Tongue (tissue), 2 donors: ENCODE measurements at regions not wholly inside any gene's neighbourhood (a gene's known extent, or its start where the extent isn't known, plus 50 kb on each side); places are given as distances from the start of the nearest gene placed in this dataset. TPM values are rescaled to one million over a fixed set of nuclear protein-coding genes. Genes with fewer than 3 reads are reported as not detected.
"Not testable (repeated sequence)": the region's sequence is repeated elsewhere in the genome, so short reads cannot be mapped to it uniquely, and the experiment has no call there.

Experiments used
- DNase-seq: peaks from one replicate; pipeline ENCODE4 v3.0.0-alpha.2; 2015
- small RNA-seq: library from RNA; depleted of rRNA; stranded (forward); fragments of <200 nt; gene quantifications from one replicate; pipeline ENCODE3, GENCODE V24; 2014; ENCODE audit warnings: low replicate concordance

DNA sequence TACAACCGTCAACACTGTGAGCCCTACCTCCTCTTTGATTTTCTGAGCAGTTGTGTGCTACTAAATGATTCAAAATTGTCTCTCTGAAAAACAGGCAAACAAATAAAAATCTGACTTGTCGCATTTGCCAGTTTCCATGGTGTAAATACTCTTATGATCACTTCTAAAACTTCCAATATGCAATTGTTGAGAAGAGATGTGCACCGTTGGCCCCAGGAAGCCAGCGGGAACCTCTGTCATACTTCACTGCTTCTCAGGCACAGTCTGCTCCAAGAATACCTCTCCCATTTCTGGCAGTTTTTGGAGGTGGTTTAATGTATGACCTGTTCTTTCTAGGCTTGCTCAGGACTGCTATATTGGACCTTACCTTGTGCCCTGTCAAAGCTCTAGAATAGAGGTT is 196.0 kb upstream of the NCAM2 start:
- no peak for DNase-seq

DNA sequence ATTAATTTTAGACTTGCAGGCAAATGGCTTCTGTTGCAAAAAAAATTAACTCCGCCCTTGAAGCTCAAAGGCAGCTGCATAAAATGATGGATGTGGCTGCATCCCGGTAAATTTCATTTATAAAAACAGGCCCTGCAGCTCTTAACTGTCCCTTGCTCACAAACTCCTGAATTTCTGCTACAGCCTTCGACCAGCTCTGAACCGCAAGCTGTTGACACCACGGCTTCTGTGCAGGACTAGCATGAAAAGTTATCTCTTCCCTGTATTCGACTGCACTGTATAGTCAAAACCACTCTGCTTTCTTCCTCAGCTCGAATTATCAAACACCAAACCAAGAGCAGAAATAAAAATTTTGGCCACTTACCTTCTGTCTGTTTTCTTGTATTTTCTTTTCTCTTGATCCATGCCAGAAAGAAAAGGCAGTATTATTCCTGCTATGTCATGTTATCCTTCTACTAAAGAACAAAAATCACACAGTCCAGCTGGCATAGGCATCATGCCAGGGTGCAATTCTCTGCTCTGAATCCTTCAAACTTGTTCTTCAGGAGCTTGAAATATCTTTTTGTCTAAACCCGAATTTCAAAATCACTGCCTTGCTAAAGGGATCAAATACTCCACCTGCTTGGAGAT is 195.5 kb upstream of the NCAM2 start:
- DNase-seq, result peak; percentile 73

DNA sequence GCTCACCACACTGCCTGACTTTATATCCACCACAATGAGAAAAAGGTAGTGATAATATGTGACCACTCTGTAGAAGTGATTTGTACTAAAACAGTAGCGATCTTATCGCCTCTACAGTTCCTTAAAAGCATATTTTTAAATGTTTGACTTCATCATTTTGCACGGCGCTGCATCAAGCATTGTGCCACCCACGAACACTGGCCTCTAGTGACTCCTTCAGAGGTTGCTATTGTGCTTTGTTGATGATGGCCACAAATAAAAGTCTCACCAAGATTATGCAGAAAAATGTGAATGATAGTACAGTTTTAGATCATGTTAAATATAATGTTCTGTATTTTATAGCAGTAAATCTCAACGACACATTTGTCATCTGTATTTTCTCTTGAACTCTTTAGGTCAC is 186.5 kb upstream of the NCAM2 start:
- DNase-seq, result no peak

DNA sequence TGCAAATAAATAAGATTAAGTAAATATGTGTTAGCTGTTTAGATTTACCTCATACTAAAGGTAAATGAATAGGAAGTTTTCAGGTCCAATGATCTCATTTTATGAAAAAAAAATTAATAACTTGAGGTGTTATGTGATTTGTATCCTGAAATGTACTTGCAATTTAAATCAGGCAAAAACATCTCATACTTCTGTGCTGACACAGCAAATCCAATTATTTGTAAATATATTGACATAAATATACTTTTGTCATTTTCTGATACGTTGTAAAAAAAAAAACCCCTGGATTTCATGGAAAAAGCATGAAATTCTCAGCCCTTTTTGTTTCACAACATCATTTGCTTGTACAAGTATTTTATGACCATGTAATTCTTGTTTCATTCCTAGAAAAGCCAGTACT is 184.1 kb upstream of the NCAM2 start:
- no peak for DNase-seq

DNA sequence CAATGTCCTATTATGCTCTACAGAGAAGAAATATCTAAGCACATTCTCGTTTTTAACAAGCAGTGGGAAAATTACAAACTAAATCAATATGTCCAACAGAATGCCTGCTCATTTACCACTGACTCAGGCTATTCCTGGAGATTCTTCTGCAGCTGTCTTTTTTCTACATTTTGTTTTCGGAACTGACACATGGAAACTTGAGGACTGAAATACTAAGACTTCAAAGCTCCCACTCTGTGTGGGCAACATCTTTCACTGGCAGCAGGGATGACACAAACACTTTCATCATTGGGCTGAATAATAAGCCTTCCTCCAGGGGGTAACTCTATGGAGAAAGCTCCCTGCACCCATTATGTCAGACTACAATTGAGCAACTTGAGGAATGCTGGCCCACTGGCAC is 175.5 kb upstream of the NCAM2 start:
- peak; percentile 45 for DNase-seq

DNA sequence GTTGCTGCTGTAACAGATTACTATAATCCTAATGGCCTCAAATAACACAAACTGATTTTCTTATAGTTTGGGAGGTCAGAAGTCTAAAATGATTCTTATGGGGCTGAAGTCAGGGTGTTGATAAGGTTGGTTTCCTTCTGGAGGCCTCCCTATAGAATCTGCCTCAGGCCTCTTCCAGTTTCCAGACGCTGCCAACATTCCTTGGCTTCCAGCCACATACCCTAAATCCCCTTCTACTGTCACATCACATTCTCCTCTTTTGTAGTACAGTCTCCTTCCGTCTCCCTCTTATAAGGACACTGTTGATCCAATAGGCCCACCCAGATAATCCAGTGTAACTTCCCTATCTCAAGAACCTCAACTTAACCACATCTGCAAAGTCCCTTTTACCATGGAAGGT is 145.3 kb upstream of the NCAM2 start:
- peak; percentile 38 for DNase-seq

DNA sequence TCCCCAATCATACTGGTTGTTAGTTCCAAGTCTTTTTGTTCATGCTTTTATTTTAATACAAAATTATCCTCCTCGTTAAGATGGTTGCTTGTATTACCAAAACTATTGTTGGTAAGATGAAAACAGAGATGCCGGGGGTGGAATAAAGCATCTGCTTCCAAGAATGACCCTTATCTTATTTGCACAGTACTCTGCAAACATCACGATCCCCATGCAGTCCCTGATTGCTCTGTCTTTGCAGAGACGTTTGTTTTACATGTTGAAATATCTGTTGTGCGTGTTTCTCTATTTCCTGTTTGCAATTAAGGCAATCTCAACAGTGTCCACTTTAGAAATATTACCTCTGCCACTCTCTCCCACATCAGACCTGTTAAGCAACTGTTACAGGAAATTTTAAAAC is 141.3 kb upstream of the NCAM2 start:
- DNase-seq, result no peak

DNA sequence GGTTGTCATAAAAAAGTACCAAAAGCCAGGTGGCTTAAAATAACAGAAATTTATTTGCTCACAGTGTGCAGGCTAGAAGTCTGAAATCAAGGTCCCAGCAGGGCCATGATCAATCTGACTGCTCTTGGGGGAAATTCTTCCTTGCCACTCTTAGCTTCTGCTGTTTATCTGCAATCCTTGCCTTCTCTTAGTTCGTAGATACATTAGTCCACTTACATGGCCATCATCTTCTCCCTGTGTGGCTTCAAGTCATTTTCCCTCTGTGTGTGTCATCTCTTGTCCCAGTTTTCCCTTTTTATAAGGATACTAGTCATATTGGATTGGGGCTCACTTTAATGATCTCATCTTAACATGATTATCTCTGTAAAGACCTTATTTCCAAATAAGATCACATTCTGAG is 124.0 kb upstream of the NCAM2 start:
- no peak for DNase-seq

DNA sequence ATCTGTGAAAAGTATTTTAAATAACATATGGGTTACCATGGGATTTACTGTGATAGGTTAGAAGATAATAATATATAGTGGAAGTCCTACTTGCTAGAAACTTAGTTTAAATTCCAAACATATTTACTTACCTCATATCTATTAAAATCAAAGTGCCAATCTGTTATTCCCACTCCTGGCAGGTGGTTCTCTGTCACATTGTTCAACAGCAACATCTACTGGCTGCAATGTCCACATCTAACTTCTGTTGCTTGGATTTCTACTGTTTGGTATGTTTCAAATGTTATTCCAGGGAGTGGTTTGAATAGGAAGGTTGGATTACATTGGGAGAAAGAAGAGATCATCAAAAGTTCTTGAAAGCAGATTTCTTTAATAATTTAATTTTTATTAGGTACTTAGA is 122.5 kb upstream of the NCAM2 start:
- no peak for DNase-seq

DNA sequence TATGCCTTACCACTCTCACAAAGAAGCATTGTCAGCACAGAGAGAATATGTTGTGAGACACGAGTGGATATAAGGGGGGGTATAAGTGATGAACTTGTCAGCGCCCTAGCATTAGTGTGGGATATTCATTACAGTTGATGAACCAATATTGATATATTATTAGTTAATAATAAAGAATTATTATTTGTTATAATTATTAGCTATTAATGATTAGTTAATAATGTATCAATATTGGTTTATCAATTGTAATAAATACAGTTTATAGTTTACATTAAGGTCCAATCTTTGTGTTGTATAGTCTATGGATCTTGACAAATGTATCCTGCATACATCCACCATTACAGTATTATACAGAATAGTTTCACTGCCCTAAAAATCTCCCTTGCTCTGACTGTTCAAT is 120.2 kb upstream of the NCAM2 start:
- no peak for DNase-seq

DNA sequence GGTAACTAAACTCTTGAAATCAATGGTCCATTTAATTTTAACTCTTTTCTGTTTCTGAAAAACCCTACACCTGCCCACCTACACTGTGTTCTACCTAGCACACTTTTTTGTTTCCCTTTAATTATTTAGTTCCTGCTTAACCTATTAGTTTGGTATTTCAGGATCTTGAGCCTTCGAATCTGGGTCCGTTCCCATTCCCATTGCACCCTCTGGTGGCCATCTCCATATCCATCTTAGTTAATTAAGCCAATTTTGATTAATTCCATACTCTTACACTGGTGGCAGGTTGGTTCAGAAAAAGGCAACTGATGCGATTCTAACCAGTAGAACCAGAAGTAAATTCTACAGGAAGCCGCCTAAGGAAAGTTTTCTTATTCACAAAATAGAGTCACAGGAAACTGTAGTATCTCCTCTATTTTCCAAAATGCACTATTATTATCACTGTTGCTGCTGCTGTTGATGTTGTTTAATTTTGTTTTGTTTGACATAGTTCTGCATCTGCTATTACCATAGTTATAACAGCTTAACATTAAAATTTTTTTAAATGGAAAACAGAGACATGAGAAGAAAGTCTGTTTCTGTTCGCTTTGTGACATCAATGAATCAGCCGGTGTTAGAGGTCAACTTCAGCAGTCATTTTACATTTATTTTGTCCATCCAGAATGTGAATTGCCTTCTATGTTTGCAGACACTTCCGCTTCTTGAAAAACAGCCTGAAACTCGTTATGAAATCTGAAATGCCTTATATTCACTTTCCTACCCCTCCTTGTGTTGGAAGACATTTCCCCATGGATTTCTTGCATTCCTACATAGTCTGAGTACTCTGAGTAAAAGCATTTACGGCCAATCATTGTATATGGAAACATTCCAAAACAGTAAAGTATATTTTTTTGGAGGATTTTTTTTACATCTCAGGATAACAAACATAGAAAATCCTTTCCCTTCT is 115.5 kb upstream of the NCAM2 start:
- DNase-seq, result peak; percentile 70

DNA sequence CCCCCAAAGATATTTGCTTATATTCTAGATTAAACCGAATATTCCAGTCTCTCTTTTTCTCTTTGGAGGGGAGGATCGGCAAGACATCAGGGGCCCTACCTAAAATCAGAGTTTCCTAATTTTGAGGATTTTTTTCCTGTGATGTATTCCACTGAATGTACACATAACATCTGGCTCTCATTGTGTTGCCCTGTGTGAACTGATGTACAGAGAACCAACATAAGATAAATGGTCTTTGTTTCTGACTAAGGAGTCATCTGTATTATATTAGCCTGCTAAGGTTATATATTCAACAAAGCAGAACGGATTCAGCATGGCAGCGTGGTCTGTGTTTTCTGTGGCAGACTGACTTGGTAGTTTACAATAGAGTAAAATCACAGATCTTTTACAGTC is 114.8 kb upstream of the NCAM2 start:
- no peak for DNase-seq

DNA sequence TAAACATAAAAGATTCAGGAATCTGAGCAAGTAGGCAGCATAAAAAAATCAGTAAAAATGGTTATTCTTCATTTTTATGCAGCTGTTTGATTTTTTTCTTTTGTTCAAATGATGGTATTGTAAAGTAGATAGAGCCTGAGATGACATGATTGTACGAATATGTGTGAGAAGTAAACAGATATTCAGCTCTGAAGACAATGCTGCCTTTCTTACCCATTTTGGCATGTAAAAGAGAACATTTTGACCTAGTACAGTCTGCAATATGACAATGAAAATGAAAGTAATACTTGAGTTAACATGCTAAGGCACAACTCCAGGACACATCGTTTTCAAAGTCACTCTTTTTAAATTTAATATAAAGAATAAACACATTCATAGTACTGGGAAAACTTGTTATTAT is 95.7 kb upstream of the NCAM2 start:
- peak; percentile 32 for DNase-seq

DNA sequence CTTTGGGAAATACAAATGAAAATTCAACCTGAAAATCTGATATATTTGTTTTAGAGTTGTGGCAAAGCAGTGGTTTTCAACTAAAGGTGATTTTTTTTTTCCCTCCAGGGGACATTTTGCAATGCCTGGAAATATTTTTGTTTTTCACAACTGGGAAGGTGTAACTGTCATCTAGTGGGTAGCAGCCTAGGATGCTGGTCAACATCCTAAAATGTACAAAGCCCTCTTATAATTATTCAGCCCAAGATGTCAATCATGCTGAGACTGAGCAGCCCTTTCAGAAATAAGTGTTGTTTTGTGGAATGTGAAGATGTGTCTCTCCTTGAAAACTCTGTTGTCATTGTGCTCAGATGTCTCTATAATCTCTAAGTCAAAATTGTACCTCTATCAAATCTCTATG is 95.2 kb upstream of the NCAM2 start:
- DNase-seq, result no peak

DNA sequence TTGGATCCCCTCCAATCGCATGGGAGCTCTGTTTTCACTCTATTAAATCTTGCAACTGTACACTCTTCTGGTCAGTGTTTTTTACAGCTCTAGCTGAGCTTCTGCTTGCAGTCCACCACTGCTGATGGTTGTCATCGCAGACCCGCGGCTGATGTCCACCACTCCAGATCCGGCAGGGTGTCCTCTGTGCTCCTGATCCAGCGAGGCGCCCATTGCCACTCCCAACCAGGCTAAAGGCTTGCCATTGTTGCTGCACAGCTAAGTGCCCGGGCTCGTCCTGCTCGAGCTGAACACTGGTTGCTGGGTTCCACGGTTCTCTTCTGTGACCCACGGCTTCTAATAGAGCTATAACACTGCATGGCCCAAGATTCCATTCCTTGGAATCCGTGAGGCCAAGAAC is 70.7 kb upstream of the NCAM2 start:
- DNase-seq, result not testable (repeated sequence)

DNA sequence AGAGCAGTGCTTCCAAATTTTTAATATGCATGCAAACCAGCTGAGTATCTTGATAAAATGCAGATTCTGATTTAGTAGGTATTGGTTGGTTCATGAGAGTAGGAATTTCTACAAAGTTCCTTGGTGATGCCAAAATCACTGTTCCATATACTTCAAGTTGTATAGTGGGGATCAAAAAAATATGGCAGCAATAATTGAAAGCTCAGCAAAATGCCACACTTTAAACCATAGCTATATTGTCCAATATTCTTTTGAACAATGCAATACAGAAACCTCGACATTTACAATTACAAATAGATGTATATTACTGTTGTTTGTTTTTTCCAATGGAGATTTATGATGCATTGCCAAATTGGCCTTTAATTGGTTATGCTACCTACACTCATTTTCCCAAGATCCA is 55.7 kb upstream of the NCAM2 start:
- DNase-seq, result no peak

DNA sequence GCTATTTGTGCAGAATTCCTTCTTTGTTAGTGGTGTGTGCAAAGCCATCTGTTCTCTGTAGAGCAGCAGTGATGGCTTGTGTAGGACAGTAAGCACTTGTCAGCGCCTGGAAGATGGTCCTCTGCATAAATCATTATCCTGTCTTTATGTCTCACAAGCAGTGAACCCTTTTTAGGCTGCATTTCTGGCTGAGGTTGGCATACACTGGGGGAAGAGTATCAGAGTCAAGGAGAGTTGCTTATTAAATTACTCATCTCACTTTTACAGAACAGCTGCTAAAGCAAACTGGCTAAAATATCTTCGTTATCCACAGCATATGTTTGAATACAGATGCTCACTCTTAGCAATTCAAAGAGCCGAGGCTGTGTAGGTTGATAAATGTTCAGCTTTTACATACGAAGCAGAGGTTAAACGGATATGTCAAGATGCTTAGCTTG is 54.6 kb upstream of the NCAM2 start:
- DNase-seq, result peak; percentile 42

DNA sequence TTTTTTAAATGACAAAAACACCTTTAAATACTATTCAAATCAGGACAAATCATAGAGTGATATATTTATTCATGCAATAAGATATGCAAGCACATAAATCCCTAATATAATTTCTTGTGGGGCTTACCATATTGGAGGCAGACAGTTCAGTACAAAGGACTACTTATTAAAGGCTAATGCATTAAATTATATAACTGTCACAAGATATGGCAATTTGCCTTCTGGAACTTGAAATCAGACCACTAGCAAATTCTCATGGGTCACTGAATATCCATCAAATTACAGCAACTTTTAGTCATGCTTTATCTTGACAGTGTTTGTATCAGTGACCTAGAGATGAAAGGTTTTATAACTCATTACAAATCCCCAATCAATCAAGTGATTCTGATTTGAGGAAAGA is 54.1 kb upstream of the NCAM2 start:
- DNase-seq, result no peak

DNA sequence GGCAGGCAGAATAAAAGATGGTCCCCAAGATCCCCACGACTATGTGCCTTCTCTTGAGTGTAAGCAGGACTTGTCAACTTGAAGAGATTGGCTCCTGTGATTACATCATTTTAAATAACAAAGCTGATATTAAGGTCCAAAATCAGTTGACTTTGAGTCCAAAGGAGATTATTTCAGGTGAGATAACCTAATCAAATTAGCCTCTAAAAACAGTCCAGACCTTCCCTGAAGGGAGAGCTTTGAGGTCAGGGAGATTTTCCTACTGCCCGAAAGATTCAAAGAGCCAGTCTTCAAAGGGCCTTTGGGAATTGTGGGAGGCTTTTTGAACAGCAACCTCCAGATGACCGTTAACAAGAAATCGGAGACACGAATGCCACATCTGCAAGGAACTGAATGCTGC is 51.5 kb upstream of the NCAM2 start:
- no peak for DNase-seq

Small RNA genes lying in the stretch of these regions (small RNA-seq; reads per million reads assigned to genes)
- gene AL157359.3, result not detected
- not detected for gene AP001506.1
- not detected for gene MIR548X
- not detected for gene RN7SKP147
- not detected for gene RNU1-139P
- not detected for gene RNU6-772P
- not detected for gene RPL37P4
